OCI-LY1 (cell line): ENCODE measurements at regions not wholly inside any gene's neighbourhood (a gene's known extent, or its start where the extent isn't known, plus 50 kb on each side); places are given as distances from the start of the nearest gene placed in this dataset.

Experiments
- EZH2 ChIP-seq: fragments of 200-600 bp; sonication (generic), shearing (Covaris generic); IDR thresholded peaks from 2 replicates; pipeline ENCODE4 v1.8.0; 2017; ENCODE audit warnings: borderline replicate concordance, mixed run types, mild to moderate bottlenecking, antibody characterized with exemption, low read length, moderate library complexity, mixed read lengths
- TF ChIP-seq, protein P1 (sequence below): fragments of 200-600 bp; sonication (generic), shearing (Covaris generic); IDR thresholded peaks from 2 replicates; pipeline ENCODE4 v1.5.1; 2017; ENCODE audit warnings: mild to moderate bottlenecking, antibody characterized with exemption, low read length, moderate library complexity, mixed read lengths

DNA sequence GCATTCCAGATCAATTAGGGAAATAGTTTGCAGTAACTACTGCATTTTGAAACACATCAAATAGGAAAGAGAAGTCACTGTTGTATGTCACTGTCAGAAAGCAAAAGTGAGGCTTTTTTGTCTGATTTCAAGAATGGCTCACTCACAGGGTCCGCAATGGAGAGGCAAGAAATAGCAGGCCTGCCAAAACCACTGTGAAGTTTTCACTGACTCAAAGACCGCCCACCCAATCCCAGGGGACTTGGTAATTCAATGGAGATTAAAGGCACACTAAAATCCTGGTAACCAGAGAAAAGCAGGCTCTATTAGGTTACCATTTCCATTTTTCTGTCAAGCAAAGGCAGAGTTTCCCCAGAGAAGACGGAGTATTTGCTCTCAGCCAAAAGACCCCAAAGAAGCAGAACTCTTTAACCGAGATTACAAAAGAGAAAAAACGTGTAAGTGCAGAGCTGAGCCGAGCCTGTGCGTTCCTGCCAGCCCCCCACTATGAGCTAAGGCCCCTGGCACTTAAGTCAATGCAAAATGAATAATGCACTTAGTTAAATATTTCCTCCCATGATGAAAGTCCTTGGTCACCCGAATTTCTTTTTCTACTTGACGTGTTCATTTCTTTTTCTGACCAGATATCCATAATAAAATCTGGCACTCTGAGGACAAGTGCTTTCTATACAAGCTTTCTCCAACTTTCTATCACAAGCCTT is 57.0 kb downstream of the FOXL1 start:
- TF ChIP-seq, protein P1, sequence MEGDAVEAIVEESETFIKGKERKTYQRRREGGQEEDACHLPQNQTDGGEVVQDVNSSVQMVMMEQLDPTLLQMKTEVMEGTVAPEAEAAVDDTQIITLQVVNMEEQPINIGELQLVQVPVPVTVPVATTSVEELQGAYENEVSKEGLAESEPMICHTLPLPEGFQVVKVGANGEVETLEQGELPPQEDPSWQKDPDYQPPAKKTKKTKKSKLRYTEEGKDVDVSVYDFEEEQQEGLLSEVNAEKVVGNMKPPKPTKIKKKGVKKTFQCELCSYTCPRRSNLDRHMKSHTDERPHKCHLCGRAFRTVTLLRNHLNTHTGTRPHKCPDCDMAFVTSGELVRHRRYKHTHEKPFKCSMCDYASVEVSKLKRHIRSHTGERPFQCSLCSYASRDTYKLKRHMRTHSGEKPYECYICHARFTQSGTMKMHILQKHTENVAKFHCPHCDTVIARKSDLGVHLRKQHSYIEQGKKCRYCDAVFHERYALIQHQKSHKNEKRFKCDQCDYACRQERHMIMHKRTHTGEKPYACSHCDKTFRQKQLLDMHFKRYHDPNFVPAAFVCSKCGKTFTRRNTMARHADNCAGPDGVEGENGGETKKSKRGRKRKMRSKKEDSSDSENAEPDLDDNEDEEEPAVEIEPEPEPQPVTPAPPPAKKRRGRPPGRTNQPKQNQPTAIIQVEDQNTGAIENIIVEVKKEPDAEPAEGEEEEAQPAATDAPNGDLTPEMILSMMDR, result no peak
- TF ChIP-seq EZH2, result no peak
